WTC11 (cell line): ENCODE measurements at regions not wholly inside any gene's neighbourhood (a gene's known extent, or its start where the extent isn't known, plus 50 kb on each side); places are given as distances from the start of the nearest gene placed in this dataset.

ENCODE experiments used
- ATAC-seq: fragments of 200-7000 bp; cut with Tn5 transposase; 2 replicates; pipeline ENCODE4 v1.10.0; 2021; ENCODE audit warnings: mild to moderate bottlenecking, moderate library complexity
- CTCF ChIA-PET: fragments of 300-600 bp; sonication (Branson Sonifier 250); formaldehyde crosslinking; loops from one replicate; lab custom pipeline; 2021; ENCODE audit warnings: antibody characterized with exemption; lab: Charles Lee
- POLR2A ChIA-PET: fragments of 350-600 bp; sonication (Branson Sonifier 250); formaldehyde crosslinking; loops from one replicate; lab custom pipeline; 2021; ENCODE audit warnings: antibody characterized with exemption; lab: Charles Lee
- DNase-seq: peaks from one replicate; pipeline ENCODE4 v3.0.0; 2021; ENCODE audit warnings: low spot score
- H3K27ac Mint-ChIP-seq: 2 replicates; pipeline ENCODE4 v1.8.0; 2021; ENCODE audit warnings: mixed read lengths
- H3K27me3 Mint-ChIP-seq: 2 replicates; pipeline ENCODE4 v1.8.0; 2021; ENCODE audit warnings: low read depth, mild to moderate bottlenecking, moderate library complexity, mixed read lengths
- H3K36me3 Mint-ChIP-seq: 2 replicates; pipeline ENCODE4 v1.8.0; 2021; ENCODE audit warnings: mixed read lengths
- H3K4me1 Mint-ChIP-seq: 2 replicates; pipeline ENCODE4 v1.8.0; 2022; ENCODE audit warnings: mixed read lengths
- H3K4me3 Mint-ChIP-seq: 2 replicates; pipeline ENCODE4 v1.8.0; 2021; ENCODE audit warnings: mild to moderate bottlenecking, moderate library complexity, mixed read lengths
- H3K9me3 Mint-ChIP-seq: 2 replicates; pipeline ENCODE4 v1.8.0; 2021; ENCODE audit warnings: mixed read lengths
- ARID4B ChIP-seq: sonication (generic); formaldehyde crosslinking; IDR thresholded peaks from 2 replicates; pipeline ENCODE4 v1.8.0; 2023; ENCODE audit warnings: missing genetic modification reagents, mild to moderate bottlenecking, borderline replicate concordance
- ATF2 ChIP-seq: sonication (generic); formaldehyde crosslinking; IDR thresholded peaks from 2 replicates; pipeline ENCODE4 v1.8.1; 2022; ENCODE audit warnings: low read depth, missing genetic modification reagents, borderline replicate concordance
- CREB1 ChIP-seq: sonication (generic); formaldehyde crosslinking; IDR thresholded peaks from 2 replicates; pipeline ENCODE4 v1.8.0; 2023; ENCODE audit warnings: mild to moderate bottlenecking, missing genetic modification reagents
- E2F1 ChIP-seq: sonication (generic); formaldehyde crosslinking; IDR thresholded peaks from 2 replicates; pipeline ENCODE4 v1.8.0; 2022; ENCODE audit warnings: mild to moderate bottlenecking, missing genetic modification reagents
- E2F5 ChIP-seq: sonication (generic); formaldehyde crosslinking; IDR thresholded peaks from 2 replicates; pipeline ENCODE4 v1.8.1; 2022; ENCODE audit warnings: mild to moderate bottlenecking, moderate library complexity, missing genetic modification reagents
- GABPB1 ChIP-seq: sonication (generic); formaldehyde crosslinking; IDR thresholded peaks from 2 replicates; pipeline ENCODE4 v1.8.1; 2023; ENCODE audit warnings: mild to moderate bottlenecking, missing genetic modification reagents
- KAT7 ChIP-seq: sonication (generic); formaldehyde crosslinking; IDR thresholded peaks from 2 replicates; pipeline ENCODE4 v1.8.1; 2023; ENCODE audit warnings: missing genetic modification reagents, mild to moderate bottlenecking, borderline replicate concordance
- NR3C1 ChIP-seq: sonication (generic); formaldehyde crosslinking; conservative IDR thresholded peaks from 2 replicates; pipeline ENCODE4 v1.8.1; 2023; ENCODE audit warnings: low read depth, mild to moderate bottlenecking, missing genetic modification reagents
- ZBTB21 ChIP-seq: sonication (generic); formaldehyde crosslinking; IDR thresholded peaks from 2 replicates; pipeline ENCODE4 v1.8.1; 2023; ENCODE audit warnings: mild to moderate bottlenecking, missing genetic modification reagents, borderline replicate concordance
- ZSCAN18 ChIP-seq: fragments of 250-450 bp; sonication (Bioruptor Pico); IDR thresholded peaks from 2 replicates; pipeline ENCODE4 v2.1.2; 2022; ENCODE audit warnings: mild to moderate bottlenecking, moderate library complexity

- TF ChIP-seq E2F1 (CRISPR knock-in tag) (no peak), ZBTB21 (CRISPR knock-in tag) (no peak), ARID4B (no peak), NR3C1 (no peak)
- TF ChIP-seq, all 79 proteins: peak for 0
Observed at GRCh38 chr6:88513471-88513870, 347.3 kb upstream of the CNR1 start (continued).

- peaks cover 13% of the 10 kb centered on the region for H3K36me3 Mint-ChIP-seq
- H3K27me3 Mint-ChIP-seq: no peaks in the 10 kb centered on the region
- CTCF ChIA-PET: no interaction called here
- H3K9me3 Mint-ChIP-seq: peaks cover 33% of the 10 kb centered on the region
- H3K27ac Mint-ChIP-seq: no peak overlapping the region
- ATAC-seq (no peak), DNase-seq (no peak)
- 0 out of 2 replicates have a peak, but pooled peaks cover 3% of the 10 kb centered on the region for H3K4me1 Mint-ChIP-seq
- TF ChIP-seq ZSCAN18: no peak
- TF ChIP-seq ARID4B: no peak
- no peak for TF ChIP-seq GABPB1 (CRISPR knock-in tag)
- no peak for TF ChIP-seq NR3C1
- TF ChIP-seq KAT7: no peak
- TF ChIP-seq CREB1 (CRISPR knock-in tag): no peak
- no peak for TF ChIP-seq E2F5
- TF ChIP-seq ATF2 (CRISPR knock-in tag): no peak
- POLR2A ChIA-PET: no interaction called here
- H3K4me3 Mint-ChIP-seq: no peak overlapping the region
Observed at GRCh38 chr6:88512951-88513350, 346.8 kb upstream of the CNR1 start.
